Prostate gland (tissue), 2 donors: ENCODE measurements at regions not wholly inside any gene's neighbourhood (a gene's known extent, or its start where the extent isn't known, plus 50 kb on each side); places are given as distances from the start of the nearest gene placed in this dataset.

Experiments
- DNase-seq: peaks from one replicate; pipeline ENCODE4 v3.0.0-alpha.2; 2019; ENCODE audit warnings: low spot score
- H3K27ac ChIP-seq, 2 donors: fragments of 200-600 bp; sonication (generic); 2 replicates each; pipeline ENCODE4 v1.5.1; 2017 to 2019
- H3K27me3 ChIP-seq: fragments of 200-600 bp; sonication (generic); replicated peaks from 2 replicates; pipeline ENCODE4 v1.5.1; 2019; ENCODE audit not compliant: insufficient read depth
- H3K36me3 ChIP-seq, 2 donors: fragments of 200-600 bp; sonication (generic); 1 replicate in 1 of 2; 2 replicates in 1 of 2; pipeline versions ENCODE4 v1.5.1 to v1.8.1; 2017 to 2019
- H3K4me1 ChIP-seq: fragments of 200-600 bp; sonication (generic); replicated peaks from 2 replicates; pipeline ENCODE4 v1.5.1; 2019
- H3K4me3 ChIP-seq, 2 donors: fragments of 200-600 bp; sonication (generic); 2 replicates each; pipeline ENCODE4 v1.5.1; 2017 to 2019
- H3K9me3 ChIP-seq: fragments of 200-600 bp; sonication (generic); 2 replicates; pipeline ENCODE4 v1.5.1; 2017
- POLR2A ChIP-seq: fragments of 450-650 bp; IDR thresholded peaks from one replicate; pipeline ENCODE4 v1.6.1; 2016; ENCODE audit warnings: antibody characterized with exemption, mild to moderate bottlenecking
- POLR2AphosphoS5 ChIP-seq: sonication (generic); formaldehyde crosslinking; IDR thresholded peaks from one replicate; pipeline ENCODE4 v1.6.1; 2017; ENCODE audit warnings: antibody characterized with exemption
- WGBS: methylation state at CpG from one replicate; pipeline ENCODE4 v1.1.5; 2018; 5-methylcytosine and 5-hydroxymethylcytosine counted together
- intact Hi-C: fragments of 100-400 bp; cut with DNase I; formaldehyde crosslinking; loops from one replicate; pipeline ENCODE4 v1.14.2; 2022
- small RNA-seq, 2 donors: library from RNA; depleted of rRNA; stranded (forward); fragments of <200 nt; gene quantifications; one replicate each; pipeline ENCODE3, GENCODE V24; 2016
- TF ChIP-seq, protein P1 (sequence below), 4 experiments: fragments of 200-600 bp in 2 of 4; fragments of 450-650 bp in 2 of 4; sonication (generic) in 2 of 4; IDR thresholded peaks; 1 replicate in 3 of 4; 2 replicates in 1 of 4; pipeline ENCODE4 v1.5.1; 2016 to 2019; ENCODE audit warnings: antibody characterized with exemption in 4 of 4, mild to moderate bottlenecking in 2 of 4, moderate library complexity in 2 of 4

DNA sequence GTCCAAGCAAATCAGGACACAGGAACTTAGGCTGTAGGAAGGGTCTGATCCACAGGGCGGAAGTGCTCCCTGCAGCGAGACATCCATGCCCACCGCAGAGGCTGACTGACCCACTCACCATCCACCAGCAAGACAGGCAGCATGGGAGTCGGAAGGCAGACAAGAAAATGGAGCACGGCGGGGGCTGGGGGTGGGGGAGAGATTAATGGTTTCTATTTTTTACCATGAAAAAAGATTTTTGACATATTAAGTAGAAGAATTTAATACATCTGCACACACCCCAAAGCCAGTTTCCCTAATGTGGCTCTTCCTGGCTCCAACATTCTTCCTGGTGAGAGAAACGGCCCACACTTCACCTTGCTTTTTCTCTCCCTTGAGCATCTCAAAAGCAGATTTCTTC is 55.1 kb upstream of the ST8SIA3 start:
- H3K9me3 ChIP-seq, result no peaks in the 10 kb centered on the region
- no peak for TF ChIP-seq POLR2A
- no peak for TF ChIP-seq POLR2AphosphoS5
- TF ChIP-seq, protein P1, sequence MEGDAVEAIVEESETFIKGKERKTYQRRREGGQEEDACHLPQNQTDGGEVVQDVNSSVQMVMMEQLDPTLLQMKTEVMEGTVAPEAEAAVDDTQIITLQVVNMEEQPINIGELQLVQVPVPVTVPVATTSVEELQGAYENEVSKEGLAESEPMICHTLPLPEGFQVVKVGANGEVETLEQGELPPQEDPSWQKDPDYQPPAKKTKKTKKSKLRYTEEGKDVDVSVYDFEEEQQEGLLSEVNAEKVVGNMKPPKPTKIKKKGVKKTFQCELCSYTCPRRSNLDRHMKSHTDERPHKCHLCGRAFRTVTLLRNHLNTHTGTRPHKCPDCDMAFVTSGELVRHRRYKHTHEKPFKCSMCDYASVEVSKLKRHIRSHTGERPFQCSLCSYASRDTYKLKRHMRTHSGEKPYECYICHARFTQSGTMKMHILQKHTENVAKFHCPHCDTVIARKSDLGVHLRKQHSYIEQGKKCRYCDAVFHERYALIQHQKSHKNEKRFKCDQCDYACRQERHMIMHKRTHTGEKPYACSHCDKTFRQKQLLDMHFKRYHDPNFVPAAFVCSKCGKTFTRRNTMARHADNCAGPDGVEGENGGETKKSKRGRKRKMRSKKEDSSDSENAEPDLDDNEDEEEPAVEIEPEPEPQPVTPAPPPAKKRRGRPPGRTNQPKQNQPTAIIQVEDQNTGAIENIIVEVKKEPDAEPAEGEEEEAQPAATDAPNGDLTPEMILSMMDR (IDR thresholded peaks at IDR 0.05), result no peak
- intact Hi-C loops, result no loop called here
- no peak for DNase-seq
- no peaks in the 10 kb centered on the region for H3K4me1 ChIP-seq
- no peak overlapping the region for H3K27ac ChIP-seq
- no peaks in the 10 kb centered on the region for H3K27me3 ChIP-seq
- H3K4me3 ChIP-seq, result no peak overlapping the region
- H3K36me3 ChIP-seq, result no peaks in the 10 kb centered on the region
- WGBS, result 89% methylated on average over 7 of the region's 7 CpGs

DNA sequence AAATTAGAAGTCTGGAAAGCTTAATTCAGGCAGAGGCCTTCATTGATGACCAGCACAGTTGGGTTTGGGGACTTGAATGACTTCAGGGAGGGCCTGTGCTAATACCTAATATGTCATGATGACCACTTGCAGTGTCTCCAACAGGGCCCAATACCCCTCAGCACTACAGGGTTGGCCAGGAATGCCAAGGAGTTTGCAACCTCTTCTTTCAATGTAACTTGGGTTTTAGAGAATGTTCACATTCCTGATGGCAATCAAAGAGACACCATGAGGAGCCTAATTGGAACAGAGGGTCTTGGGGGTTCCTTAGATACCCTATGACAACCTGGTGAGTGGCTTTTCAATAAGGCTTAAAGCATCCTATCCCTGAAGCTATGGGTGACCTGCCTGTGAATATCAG is 52.4 kb upstream of the ST8SIA3 start:
- Histone ChIP-seq H3K27me3 (no peaks in the 10 kb centered on the region), H3K36me3 (no peaks in the 10 kb centered on the region)
- intact Hi-C loops, result no loop called here

DNA sequence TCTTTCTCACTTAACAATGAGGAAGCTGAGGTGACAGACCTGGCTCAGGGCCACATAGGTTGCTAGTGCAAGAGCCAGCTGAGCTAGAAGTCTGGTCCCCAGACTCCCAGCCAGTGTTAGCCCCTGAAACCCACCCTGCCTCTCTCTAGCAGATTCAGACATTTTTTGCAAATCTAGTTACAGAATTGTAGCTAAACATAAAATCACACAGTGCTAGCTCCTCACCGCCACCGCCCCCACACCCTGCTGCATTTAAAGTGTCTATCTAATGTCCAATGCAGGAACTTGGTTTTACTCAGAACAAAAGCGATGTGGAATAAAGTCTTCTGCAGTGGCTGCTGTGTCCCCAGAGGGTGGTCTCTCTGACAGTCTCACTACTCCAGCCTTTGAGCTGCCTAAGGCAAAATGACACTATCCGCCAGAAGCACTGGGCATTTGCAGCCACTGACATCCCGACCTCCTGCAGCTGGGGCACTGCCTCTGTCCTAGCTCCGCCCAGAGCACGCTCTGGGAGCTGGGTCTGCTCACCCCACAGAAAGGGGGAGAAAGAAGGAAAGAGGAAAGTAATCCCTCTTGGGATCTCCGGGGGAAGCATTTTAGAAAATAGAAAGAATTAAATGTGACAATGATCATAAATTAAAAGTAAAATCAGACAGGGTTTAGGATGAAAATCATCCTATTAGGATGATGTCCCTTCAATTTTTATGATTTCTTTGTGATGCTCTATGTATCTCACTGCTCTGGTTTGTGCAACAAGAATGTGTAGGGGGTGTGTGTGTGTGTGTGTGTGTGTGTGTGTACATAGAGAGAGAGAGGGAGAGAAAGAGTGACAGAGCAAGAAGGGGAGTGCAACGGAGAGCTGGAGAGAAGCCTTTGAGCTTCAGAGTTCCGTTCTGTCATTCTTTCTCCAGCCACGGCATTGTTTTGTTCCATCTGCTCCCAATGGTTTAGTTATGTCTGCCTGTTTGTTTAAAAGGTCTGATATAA is 50.5 kb upstream of the ST8SIA3 start:
- Histone ChIP-seq H3K27me3 (no peaks in the 10 kb centered on the region), H3K27ac (no peak overlapping the region)
- WGBS, result 40% methylated on average over 11 of the region's 11 CpGs

More for the DNA sequence above, 52.4 kb upstream of the ST8SIA3 start:
- no peaks in the 10 kb centered on the region for H3K9me3 ChIP-seq
- no peak for DNase-seq
- no peak overlapping the region for H3K4me3 ChIP-seq
- H3K4me1 ChIP-seq, result no peaks in the 10 kb centered on the region
- TF ChIP-seq, protein P1 (IDR thresholded peaks at IDR 0.05), result no peak
- TF ChIP-seq POLR2AphosphoS5 (no peak), POLR2A (no peak)
- no peak overlapping the region for H3K27ac ChIP-seq

More for the DNA sequence above, 50.5 kb upstream of the ST8SIA3 start:
- TF ChIP-seq POLR2A (no peak), POLR2AphosphoS5 (no peak)
- TF ChIP-seq, protein P1 (IDR thresholded peaks at IDR 0.05), result no peak
- Histone ChIP-seq H3K4me3 (no peak overlapping the region), H3K36me3 (no peaks in the 10 kb centered on the region), H3K4me1 (no peaks in the 10 kb centered on the region), H3K9me3 (no peaks in the 10 kb centered on the region)
- intact Hi-C loops, result no loop called here
- DNase-seq, result no peak

Small RNAs in the stretch of these regions (small RNA-seq; reads per million reads assigned to genes)
- 0 reads per million in 2 donors for gene RNU6-737P
